Astrocyte (in vitro differentiated cells and primary cell): ENCODE measurements at regions not wholly inside any gene's neighbourhood (a gene's known extent, or its start where the extent isn't known, plus 50 kb on each side); places are given as distances from the start of the nearest gene placed in this dataset.

Source experiments
- DNase-seq: peaks from one replicate; pipeline ENCODE4 v3.0.0-alpha.2; 2010; ENCODE audit warnings: low read depth
- FAIRE-seq: peaks from 2 replicates; lab custom pipeline; 2011; peaks lifted over from hg19 to GRCh38; lab: Jason Lieb, UNC
- H2AFZ ChIP-seq: 2 replicates; pipeline ENCODE4 v1.6.0; 2012; ENCODE audit warnings: low read depth, low read length, inconsistent platforms
- H3K27ac ChIP-seq: 2 replicates; pipeline ENCODE4 v1.5.1; 2011; ENCODE audit warnings: low read depth, low read length, inconsistent platforms
- H3K27me3 ChIP-seq: 2 replicates; pipeline ENCODE4 v1.6.0; 2011; ENCODE audit warnings: low read length, inconsistent platforms; ENCODE audit not compliant: insufficient read depth
- H3K36me3 ChIP-seq: 2 replicates; pipeline ENCODE4 v1.5.1; 2011; ENCODE audit warnings: low read length, inconsistent platforms; ENCODE audit not compliant: insufficient read depth
- H3K4me1 ChIP-seq: 2 replicates; pipeline ENCODE4 v1.5.1; 2011; ENCODE audit warnings: low read length, inconsistent platforms; ENCODE audit not compliant: insufficient read depth
- H3K4me2 ChIP-seq: 2 replicates; pipeline ENCODE4 v1.6.0; 2012; ENCODE audit warnings: low read length, inconsistent platforms
- H3K4me3 ChIP-seq: 2 replicates; pipeline ENCODE4 v1.5.1; 2011; ENCODE audit warnings: low read depth, mild to moderate bottlenecking, low read length, inconsistent platforms; ENCODE audit not compliant: insufficient read depth
- H3K79me2 ChIP-seq: 2 replicates; pipeline ENCODE4 v1.6.0; 2012; ENCODE audit warnings: mild to moderate bottlenecking, low read length, inconsistent platforms; ENCODE audit not compliant: insufficient read depth
- H3K9ac ChIP-seq: 2 replicates; pipeline ENCODE4 v1.6.0; 2012; ENCODE audit warnings: mild to moderate bottlenecking, low read length, inconsistent platforms
- H3K9me3 ChIP-seq: 2 replicates; pipeline ENCODE4 v1.5.1; 2012; ENCODE audit warnings: low read depth, mild to moderate bottlenecking, low read length, inconsistent platforms; ENCODE audit not compliant: insufficient read depth
- H4K20me1 ChIP-seq: 2 replicates; pipeline ENCODE4 v1.6.0; 2012; ENCODE audit warnings: low read length, inconsistent platforms; ENCODE audit not compliant: insufficient read depth
- H3K27ac Mint-ChIP-seq: one replicate; pipeline ENCODE4 v1.8.0; 2021; ENCODE audit warnings: mild to moderate bottlenecking, mixed read lengths; ENCODE audit not compliant: unreplicated experiment
- H3K27me3 Mint-ChIP-seq: one replicate; pipeline ENCODE4 v1.8.0; 2021; ENCODE audit warnings: low read depth, mixed read lengths; ENCODE audit not compliant: unreplicated experiment
- H3K36me3 Mint-ChIP-seq: one replicate; pipeline ENCODE4 v1.8.0; 2021; ENCODE audit warnings: low read depth, mixed read lengths; ENCODE audit not compliant: unreplicated experiment
- H3K4me1 Mint-ChIP-seq: one replicate; pipeline ENCODE4 v1.8.0; 2021; ENCODE audit warnings: low read depth, mixed read lengths; ENCODE audit not compliant: unreplicated experiment
- H3K4me3 Mint-ChIP-seq: one replicate; pipeline ENCODE4 v1.8.0; 2021; ENCODE audit warnings: mild to moderate bottlenecking, moderate library complexity, mixed read lengths; ENCODE audit not compliant: unreplicated experiment
- H3K9me3 Mint-ChIP-seq: one replicate; pipeline ENCODE4 v1.8.0; 2021; ENCODE audit warnings: mild to moderate bottlenecking, mixed read lengths; ENCODE audit not compliant: unreplicated experiment
- CTCF ChIP-seq: IDR thresholded peaks from 2 replicates; pipeline ENCODE4 v1.5.1; 2011; ENCODE audit warnings: low read depth, mild to moderate bottlenecking, inconsistent platforms, low read length, moderate library complexity; ENCODE audit not compliant: insufficient read depth
- EZH2 ChIP-seq: IDR thresholded peaks from 2 replicates; pipeline ENCODE4 v1.6.1; 2012; ENCODE audit warnings: mild to moderate bottlenecking, low read length, inconsistent platforms; ENCODE audit not compliant: insufficient read depth

- H3K9me3 ChIP-seq: no peaks in the 10 kb centered on the region
- no peaks in the 10 kb centered on the region for H3K79me2 ChIP-seq
- FAIRE-seq (no peak), DNase-seq (no peak)
- no peak overlapping the region for H3K27ac Mint-ChIP-seq
- H3K4me1 Mint-ChIP-seq: no peaks in the 10 kb centered on the region
- no peak overlapping the region for H3K9ac ChIP-seq
- H3K36me3 ChIP-seq: no peaks in the 10 kb centered on the region
- TF ChIP-seq CTCF: no peak
- TF ChIP-seq EZH2: no peak
- H3K4me3 ChIP-seq: no peak overlapping the region
- no peak overlapping the region for H2AFZ ChIP-seq
- no peaks in the 10 kb centered on the region for H4K20me1 ChIP-seq
- no peak overlapping the region for H3K4me2 ChIP-seq
- no peaks in the 10 kb centered on the region for H3K27me3 ChIP-seq
- H3K27ac ChIP-seq: no peak overlapping the region
- no peaks in the 10 kb centered on the region for H3K27me3 Mint-ChIP-seq
- no peak overlapping the region for H3K4me3 Mint-ChIP-seq
- H3K9me3 Mint-ChIP-seq: no peaks in the 10 kb centered on the region
- H3K36me3 Mint-ChIP-seq: no peaks in the 10 kb centered on the region
- H3K4me1 ChIP-seq: no peaks in the 10 kb centered on the region
Observed at GRCh38 chr1:193516755-193517388, 330.5 kb upstream of the B3GALT2 start.

GRCh38 chr1:193514397-193514796 is 328.0 kb upstream of the B3GALT2 start:
- DNase-seq (no peak), FAIRE-seq (no peak)
- Mint-ChIP-seq H3K4me3 (no peak overlapping the region), H3K4me1 (no peaks in the 10 kb centered on the region), H3K36me3 (no peaks in the 10 kb centered on the region), H3K27ac (no peak overlapping the region), H3K27me3 (no peaks in the 10 kb centered on the region), H3K9me3 (no peaks in the 10 kb centered on the region)
- Histone ChIP-seq H2AFZ (no peak overlapping the region), H3K9me3 (no peaks in the 10 kb centered on the region), H3K4me2 (no peak overlapping the region), H4K20me1 (no peaks in the 10 kb centered on the region), H3K27ac (no peak overlapping the region), H3K4me3 (no peak overlapping the region), H3K4me1 (no peaks in the 10 kb centered on the region), H3K9ac (no peak overlapping the region), H3K27me3 (no peaks in the 10 kb centered on the region), H3K36me3 (no peaks in the 10 kb centered on the region), H3K79me2 (no peaks in the 10 kb centered on the region)
- no peak for TF ChIP-seq CTCF
- no peak for TF ChIP-seq EZH2

GRCh38 chr1:193513032-193513431 is 326.6 kb upstream of the B3GALT2 start:
- H3K27me3 ChIP-seq: no peaks in the 10 kb centered on the region
- no peak overlapping the region for H3K27ac ChIP-seq
- FAIRE-seq (no peak), DNase-seq (no peak)
- H3K79me2 ChIP-seq: no peaks in the 10 kb centered on the region
- no peaks in the 10 kb centered on the region for H3K36me3 Mint-ChIP-seq
- no peaks in the 10 kb centered on the region for H3K9me3 ChIP-seq
- no peaks in the 10 kb centered on the region for H3K4me1 ChIP-seq
- no peak overlapping the region for H3K4me3 ChIP-seq
- no peak for TF ChIP-seq CTCF
- no peak for TF ChIP-seq EZH2
- no peaks in the 10 kb centered on the region for H4K20me1 ChIP-seq
- no peaks in the 10 kb centered on the region for H3K36me3 ChIP-seq
- no peak overlapping the region for H3K4me3 Mint-ChIP-seq
- H3K27ac Mint-ChIP-seq: no peak overlapping the region
- no peak overlapping the region for H3K4me2 ChIP-seq
- no peaks in the 10 kb centered on the region for H3K27me3 Mint-ChIP-seq
- H3K9me3 Mint-ChIP-seq: no peaks in the 10 kb centered on the region
- no peaks in the 10 kb centered on the region for H3K4me1 Mint-ChIP-seq
- H2AFZ ChIP-seq: no peak overlapping the region
- no peak overlapping the region for H3K9ac ChIP-seq
